Lung (tissue), 11 donors: ENCODE measurements at regions not wholly inside any gene's neighbourhood (a gene's known extent, or its start where the extent isn't known, plus 50 kb on each side); places are given as distances from the start of the nearest gene placed in this dataset.

Experiments
- ATAC-seq: fragments of 200-7000 bp; cut with Tn5 transposase; one replicate; pipeline ENCODE4 v1.9.1; 2020; ENCODE audit warnings: moderate number of reproducible peaks; ENCODE audit not compliant: insufficient read depth, low FRiP score
- DNase-seq, 3 donors: peaks; one replicate each; pipeline ENCODE4 v3.0.0-alpha.2; 2013 to 2017
- H3K27ac ChIP-seq, 2 donors: one replicate each; pipeline ENCODE4 v1.5.1; 2013; ENCODE audit warnings: mild to moderate bottlenecking in 2 of 2, moderate library complexity in 2 of 2, control low read depth in 1 of 2, inconsistent platforms in 1 of 2, low read depth in 1 of 2, low read length in 1 of 2
- H3K27me3 ChIP-seq, 3 donors: one replicate each; pipeline ENCODE4 v1.5.1; 2013; ENCODE audit warnings: low read length in 2 of 3; ENCODE audit not compliant: control insufficient read depth in 3 of 3, insufficient read depth in 3 of 3
- H3K36me3 ChIP-seq, 4 donors: one replicate each; pipeline ENCODE4 v1.5.1; 2013; ENCODE audit warnings: low read length in 4 of 4, mild to moderate bottlenecking in 1 of 4, moderate library complexity in 1 of 4; ENCODE audit not compliant: control insufficient read depth in 4 of 4, insufficient read depth in 4 of 4
- H3K4me1 ChIP-seq, 5 donors: one replicate each; pipeline ENCODE4 v1.5.1; 2013; ENCODE audit warnings: low read length in 5 of 5, mild to moderate bottlenecking in 2 of 5, moderate library complexity in 1 of 5; ENCODE audit not compliant: control insufficient read depth in 5 of 5, insufficient read depth in 5 of 5
- H3K4me3 ChIP-seq: one replicate; pipeline ENCODE4 v1.5.1; 2013; ENCODE audit warnings: mild to moderate bottlenecking, control low read depth, moderate library complexity
- H3K9ac ChIP-seq, 2 donors: one replicate each; pipeline ENCODE4 v1.5.1; 2013; ENCODE audit warnings: low read length in 2 of 2, control low read depth in 1 of 2; ENCODE audit not compliant: insufficient read depth in 1 of 2
- H3K9me3 ChIP-seq, 4 donors: one replicate each; pipeline ENCODE4 v1.5.1; 2013; ENCODE audit warnings: low read length in 3 of 4, mild to moderate bottlenecking in 1 of 4, moderate library complexity in 1 of 4; ENCODE audit not compliant: control insufficient read depth in 4 of 4, insufficient read depth in 3 of 4
- WGBS, 2 donors: extraction: QIAGEN DNeasy Blood & Tissue Kit; methylation state at CpG; one replicate each; pipeline ENCODE4 v1.1.7; 2013; 5-methylcytosine and 5-hydroxymethylcytosine counted together
- TF ChIP-seq, protein P1 (sequence below): IDR thresholded peaks from 2 replicates; pipeline ENCODE4 v1.5.1; 2012; ENCODE audit warnings: mild to moderate bottlenecking; ENCODE audit errors: control extremely low read depth, extremely low read depth
- donor health status: control.
- donor health status: control.
- donor health status: Bipolar disorder and iron deficiency.
- donor health status: healthy.
- donor health status: DM: yes; HTN: yes; CAD: no.

DNA sequence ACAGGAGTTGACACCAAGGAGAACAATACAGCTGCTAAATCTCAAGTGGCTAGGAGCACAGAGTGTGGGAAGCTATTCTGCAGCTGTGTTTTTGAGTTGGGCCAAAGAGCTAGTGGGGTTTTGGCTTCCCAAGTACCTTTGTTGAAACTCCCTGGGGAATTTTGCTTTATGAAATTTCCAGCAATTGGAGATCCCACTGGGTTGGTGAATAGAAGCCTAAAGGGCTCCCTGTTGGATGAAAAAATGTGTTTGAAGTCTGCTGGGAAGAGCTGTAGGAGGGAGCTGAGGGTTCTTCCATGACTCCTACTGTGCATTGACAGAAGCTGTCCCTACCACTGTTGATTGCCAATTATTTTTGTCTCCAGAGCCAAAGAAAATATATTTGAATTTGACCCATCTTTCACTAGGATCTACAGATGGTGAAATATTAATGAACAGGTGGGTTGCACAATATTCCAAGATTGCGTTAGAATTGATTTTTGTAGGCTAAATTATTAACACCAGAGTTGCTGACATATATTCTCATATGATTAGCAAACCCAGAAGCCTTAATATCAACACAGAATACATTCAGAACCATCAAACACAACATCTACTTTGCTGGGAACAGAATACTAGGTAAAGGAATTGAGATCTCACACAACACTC, 95.4 kb upstream of the CYP1B1 start:
- no peak for DNase-seq
- WGBS, 2 donors, result 61 to 76% methylated on average over 1 of the region's 1 CpG
- no peaks in the 10 kb centered on the region for H3K36me3 ChIP-seq
- H3K9me3 ChIP-seq, result peaks cover 0 to 2% (median 0%) of the 10 kb centered on the region in 4 donors
- H3K4me1 ChIP-seq, result peaks cover 0 to 4% (median 0%) of the 10 kb centered on the region in 5 donors
- H3K27ac ChIP-seq, result no peak overlapping the region
- H3K4me3 ChIP-seq, result no peak overlapping the region
- H3K27me3 ChIP-seq, result no peaks in the 10 kb centered on the region
- no peak for ATAC-seq
- H3K9ac ChIP-seq, result no peak overlapping the region
- TF ChIP-seq, protein P1, sequence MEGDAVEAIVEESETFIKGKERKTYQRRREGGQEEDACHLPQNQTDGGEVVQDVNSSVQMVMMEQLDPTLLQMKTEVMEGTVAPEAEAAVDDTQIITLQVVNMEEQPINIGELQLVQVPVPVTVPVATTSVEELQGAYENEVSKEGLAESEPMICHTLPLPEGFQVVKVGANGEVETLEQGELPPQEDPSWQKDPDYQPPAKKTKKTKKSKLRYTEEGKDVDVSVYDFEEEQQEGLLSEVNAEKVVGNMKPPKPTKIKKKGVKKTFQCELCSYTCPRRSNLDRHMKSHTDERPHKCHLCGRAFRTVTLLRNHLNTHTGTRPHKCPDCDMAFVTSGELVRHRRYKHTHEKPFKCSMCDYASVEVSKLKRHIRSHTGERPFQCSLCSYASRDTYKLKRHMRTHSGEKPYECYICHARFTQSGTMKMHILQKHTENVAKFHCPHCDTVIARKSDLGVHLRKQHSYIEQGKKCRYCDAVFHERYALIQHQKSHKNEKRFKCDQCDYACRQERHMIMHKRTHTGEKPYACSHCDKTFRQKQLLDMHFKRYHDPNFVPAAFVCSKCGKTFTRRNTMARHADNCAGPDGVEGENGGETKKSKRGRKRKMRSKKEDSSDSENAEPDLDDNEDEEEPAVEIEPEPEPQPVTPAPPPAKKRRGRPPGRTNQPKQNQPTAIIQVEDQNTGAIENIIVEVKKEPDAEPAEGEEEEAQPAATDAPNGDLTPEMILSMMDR, result no peak

DNA sequence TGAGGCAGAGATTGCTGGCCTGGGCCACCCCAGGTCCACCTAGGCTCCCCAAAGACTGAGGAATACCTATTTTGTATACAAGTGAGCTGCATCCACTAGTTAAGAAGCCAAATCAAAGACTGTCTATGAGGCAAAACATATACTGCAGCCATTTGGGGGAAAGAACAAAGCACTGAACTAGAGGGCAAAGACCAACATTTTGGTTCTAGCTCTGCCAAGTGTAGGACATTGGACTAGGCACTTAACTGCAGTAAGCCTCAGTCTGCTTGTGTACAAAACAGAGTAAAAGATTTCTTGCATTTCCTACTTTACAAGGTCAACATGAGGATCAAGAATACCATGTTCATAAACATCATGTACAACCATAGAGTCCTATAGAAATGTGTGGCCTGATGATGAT, 94.8 kb upstream of the CYP1B1 start:
- H3K36me3 ChIP-seq, result no peaks in the 10 kb centered on the region
- no peak for DNase-seq
- peaks cover 0 to 2% (median 0%) of the 10 kb centered on the region in 4 donors for H3K9me3 ChIP-seq
- no peak overlapping the region for H3K9ac ChIP-seq
- H3K4me1 ChIP-seq, result peaks cover 0 to 3% (median 0%) of the 10 kb centered on the region in 5 donors
- H3K4me3 ChIP-seq, result no peak overlapping the region
- TF ChIP-seq, protein P1, result no peak
- no peaks in the 10 kb centered on the region for H3K27me3 ChIP-seq
- no peak for ATAC-seq
- no peak overlapping the region for H3K27ac ChIP-seq

DNA sequence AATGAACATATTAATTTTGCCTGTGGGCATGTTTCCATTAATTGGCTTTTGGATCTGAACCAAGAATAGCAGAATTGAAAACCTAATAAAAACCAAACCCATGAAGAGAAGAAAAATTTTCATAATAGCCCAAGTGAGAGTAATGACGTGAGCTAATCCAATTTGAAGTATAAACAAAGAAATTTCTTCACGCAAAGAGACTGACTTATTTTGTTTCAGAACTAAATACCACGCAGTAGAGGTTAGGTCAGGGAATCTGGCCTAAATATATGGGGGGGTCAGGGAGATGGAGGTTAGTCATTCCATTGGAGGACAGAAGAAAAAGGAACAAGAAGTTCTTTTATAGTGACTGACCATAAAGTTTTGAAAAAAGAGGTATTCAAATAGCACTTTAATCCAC, 94.1 kb upstream of the CYP1B1 start:
- ATAC-seq, result no peak
- H3K9me3 ChIP-seq, result peaks cover 0 to 2% (median 0%) of the 10 kb centered on the region in 4 donors
- H3K9ac ChIP-seq, result no peak overlapping the region
- WGBS, 2 donors, result 82 to 85% methylated on average over 3 of the region's 3 CpGs
- H3K4me3 ChIP-seq, result no peak overlapping the region
- DNase-seq, result no peak
- no peaks in the 10 kb centered on the region for H3K27me3 ChIP-seq
- H3K27ac ChIP-seq, result no peak overlapping the region
- TF ChIP-seq, protein P1, result no peak
- H3K4me1 ChIP-seq, result peaks cover 0 to 1% (median 0%) of the 10 kb centered on the region in 5 donors
- H3K36me3 ChIP-seq, result no peaks in the 10 kb centered on the region
